ENCODE measurements at regions not wholly inside any gene's neighbourhood (a gene's known extent, or its start where the extent isn't known, plus 50 kb on each side); places are given as distances from the start of the nearest gene placed in this dataset.

DNA sequence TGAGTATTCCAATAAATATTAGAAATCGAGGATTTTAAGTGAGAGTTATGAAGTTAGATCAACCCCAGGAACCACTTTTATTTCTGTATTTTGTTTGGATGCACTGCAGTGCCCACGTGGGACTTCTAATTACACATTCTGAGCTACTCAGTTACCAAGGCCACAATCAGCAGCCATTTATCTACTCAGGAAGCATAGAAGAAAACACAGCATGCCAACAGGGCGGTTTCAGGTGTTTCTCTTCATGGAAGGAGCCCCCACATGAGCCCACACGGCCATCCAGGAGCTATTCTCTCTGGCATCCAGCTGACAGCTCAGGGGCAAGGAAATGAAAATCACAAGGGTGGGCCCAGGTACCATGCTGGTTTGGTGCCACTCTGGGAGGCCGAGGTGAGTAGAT is 266.5 kb upstream of the MKLN1 start:
- H3K79me2 ChIP-seq (ENCODE audit: low read length): peaks cover 88% of the 10 kb centered on the region
- H3K27me3 ChIP-seq (replicated peaks; ENCODE audit: insufficient read depth, low read length): no peaks in the 10 kb centered on the region
- H3K9me2 ChIP-seq (replicated peaks; ENCODE audit: insufficient read depth, low read length): no peaks in the 10 kb centered on the region
- DNase-seq: no peak
- no peak overlapping the region for H3K9ac ChIP-seq (ENCODE audit: low read length)
- H3K9me3 ChIP-seq (replicated peaks; ENCODE audit: insufficient read depth, low read length): no peaks in the 10 kb centered on the region
- no peak overlapping the region for H2AFZ ChIP-seq (ENCODE audit: low read length)
- H4K20me1 ChIP-seq (ENCODE audit: insufficient read depth, low read length): peaks cover 10% of the 10 kb centered on the region
- H3K36me3 ChIP-seq (replicated peaks; ENCODE audit: insufficient read depth, low read length): no peaks in the 10 kb centered on the region
- peaks cover 10% of the 10 kb centered on the region for H3K4me1 ChIP-seq (ENCODE audit: low read length)
- H3K4me3 ChIP-seq (ENCODE audit: low read length): no peak overlapping the region
- TF ChIP-seq, protein P1, sequence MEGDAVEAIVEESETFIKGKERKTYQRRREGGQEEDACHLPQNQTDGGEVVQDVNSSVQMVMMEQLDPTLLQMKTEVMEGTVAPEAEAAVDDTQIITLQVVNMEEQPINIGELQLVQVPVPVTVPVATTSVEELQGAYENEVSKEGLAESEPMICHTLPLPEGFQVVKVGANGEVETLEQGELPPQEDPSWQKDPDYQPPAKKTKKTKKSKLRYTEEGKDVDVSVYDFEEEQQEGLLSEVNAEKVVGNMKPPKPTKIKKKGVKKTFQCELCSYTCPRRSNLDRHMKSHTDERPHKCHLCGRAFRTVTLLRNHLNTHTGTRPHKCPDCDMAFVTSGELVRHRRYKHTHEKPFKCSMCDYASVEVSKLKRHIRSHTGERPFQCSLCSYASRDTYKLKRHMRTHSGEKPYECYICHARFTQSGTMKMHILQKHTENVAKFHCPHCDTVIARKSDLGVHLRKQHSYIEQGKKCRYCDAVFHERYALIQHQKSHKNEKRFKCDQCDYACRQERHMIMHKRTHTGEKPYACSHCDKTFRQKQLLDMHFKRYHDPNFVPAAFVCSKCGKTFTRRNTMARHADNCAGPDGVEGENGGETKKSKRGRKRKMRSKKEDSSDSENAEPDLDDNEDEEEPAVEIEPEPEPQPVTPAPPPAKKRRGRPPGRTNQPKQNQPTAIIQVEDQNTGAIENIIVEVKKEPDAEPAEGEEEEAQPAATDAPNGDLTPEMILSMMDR (IDR thresholded peaks at IDR 0.05; ENCODE audit: low read length): no peak
- no peak for TF ChIP-seq EZH2phosphoT487 (IDR thresholded peaks at IDR 0.05; ENCODE audit: low read length)
- no peak for TF ChIP-seq EZH2 (optimal IDR thresholded peaks at IDR 0.05; ENCODE audit: low read depth, low read length)
- H3K4me2 ChIP-seq (ENCODE audit: low read depth, low read length): no peak overlapping the region
- no peak overlapping the region for H3K27ac ChIP-seq (ENCODE audit: low read length)
- peaks cover 15% of the 10 kb centered on the region for H3F3A ChIP-seq (ENCODE audit: insufficient read depth, low read length)

DNA sequence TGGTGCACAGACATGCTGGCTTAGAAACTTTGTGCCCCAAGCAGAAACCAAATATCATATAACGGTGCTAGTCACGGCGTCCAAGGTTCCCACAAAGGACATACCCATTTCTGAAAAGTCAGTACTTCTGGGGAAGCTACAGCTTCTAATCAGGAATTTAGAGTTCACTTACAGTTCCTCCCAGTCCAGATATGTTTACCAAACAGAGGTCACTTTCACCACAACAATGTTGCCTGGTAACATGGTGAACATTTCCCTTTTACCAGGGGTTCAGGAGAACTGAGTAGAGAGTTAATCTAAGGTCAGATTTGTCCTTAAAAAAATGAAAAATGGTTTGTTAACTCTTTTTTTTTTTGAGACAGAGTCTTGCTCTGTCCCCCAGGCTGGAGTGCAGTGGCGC is 265.9 kb upstream of the MKLN1 start:
- Histone ChIP-seq H3K36me3 (replicated peaks; ENCODE audit: insufficient read depth, low read length) (no peaks in the 10 kb centered on the region), H3K4me2 (ENCODE audit: low read depth, low read length) (no peak overlapping the region)

DNA sequence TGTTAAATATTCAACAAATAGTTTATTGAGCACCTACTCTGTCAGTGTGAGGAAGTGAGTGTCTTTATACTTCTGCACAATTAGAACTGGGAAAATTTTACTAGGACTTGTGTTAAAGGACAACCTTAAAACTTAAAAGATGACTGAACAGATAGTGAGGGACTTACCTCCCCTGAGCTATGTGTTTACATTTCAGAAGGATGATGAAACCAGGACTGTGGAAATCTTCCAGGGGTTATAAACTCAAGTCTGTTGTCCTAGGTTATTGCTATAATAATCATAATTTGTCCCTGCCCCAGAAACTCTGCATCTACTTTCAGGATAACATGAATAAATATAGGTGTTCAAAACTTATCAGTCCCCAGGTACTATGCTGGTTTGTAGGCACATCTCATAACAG is 261.0 kb upstream of the MKLN1 start:
- no peak for TF ChIP-seq EZH2 (optimal IDR thresholded peaks at IDR 0.05; ENCODE audit: low read depth, low read length)
- no peak for TF ChIP-seq EZH2phosphoT487 (IDR thresholded peaks at IDR 0.05; ENCODE audit: low read length)
- TF ChIP-seq, protein P1 (IDR thresholded peaks at IDR 0.05; ENCODE audit: low read length): no peak
- H3K79me2 ChIP-seq (ENCODE audit: low read length): peaks cover 88% of the 10 kb centered on the region
- H3K4me2 ChIP-seq (ENCODE audit: low read depth, low read length): no peak overlapping the region
- H3K9ac ChIP-seq (ENCODE audit: low read length): no peak overlapping the region
- no peak overlapping the region for H3K27ac ChIP-seq (ENCODE audit: low read length)
- H3K9me3 ChIP-seq (replicated peaks; ENCODE audit: insufficient read depth, low read length): no peaks in the 10 kb centered on the region
- DNase-seq: no peak
- no peaks in the 10 kb centered on the region for H3F3A ChIP-seq (ENCODE audit: insufficient read depth, low read length)
- no peak overlapping the region for H2AFZ ChIP-seq (ENCODE audit: low read length)
- H3K4me1 ChIP-seq (ENCODE audit: low read length): no peaks in the 10 kb centered on the region
- H3K27me3 ChIP-seq (replicated peaks; ENCODE audit: insufficient read depth, low read length): no peaks in the 10 kb centered on the region
- H4K20me1 ChIP-seq (ENCODE audit: insufficient read depth, low read length): peaks cover 20% of the 10 kb centered on the region
- H3K4me3 ChIP-seq (ENCODE audit: low read length): no peak overlapping the region
- H3K36me3 ChIP-seq (replicated peaks; ENCODE audit: insufficient read depth, low read length): no peaks in the 10 kb centered on the region
- H3K9me2 ChIP-seq (replicated peaks; ENCODE audit: insufficient read depth, low read length): no peaks in the 10 kb centered on the region

More for the DNA sequence above, 265.9 kb upstream of the MKLN1 start:
- H3K79me2 ChIP-seq (ENCODE audit: low read length): peaks cover 88% of the 10 kb centered on the region
- H2AFZ ChIP-seq (ENCODE audit: low read length): no peak overlapping the region
- H3K4me3 ChIP-seq (ENCODE audit: low read length): no peak overlapping the region
- H3K4me1 ChIP-seq (ENCODE audit: low read length): peaks cover 3% of the 10 kb centered on the region
- H3K9ac ChIP-seq (ENCODE audit: low read length): no peak overlapping the region
- 0 out of 2 replicates have a peak, but pooled peaks cover 8% of the 10 kb centered on the region for H4K20me1 ChIP-seq (ENCODE audit: insufficient read depth, low read length)
- TF ChIP-seq, protein P1 (IDR thresholded peaks at IDR 0.05; ENCODE audit: low read length): no peak
- no peak for TF ChIP-seq EZH2 (optimal IDR thresholded peaks at IDR 0.05; ENCODE audit: low read depth, low read length)
- TF ChIP-seq EZH2phosphoT487 (IDR thresholded peaks at IDR 0.05; ENCODE audit: low read length): no peak
- H3F3A ChIP-seq (ENCODE audit: insufficient read depth, low read length): peaks cover 13% of the 10 kb centered on the region
- no peak for DNase-seq
- H3K27ac ChIP-seq (ENCODE audit: low read length): no peak overlapping the region
- no peaks in the 10 kb centered on the region for H3K27me3 ChIP-seq (replicated peaks; ENCODE audit: insufficient read depth, low read length)
- H3K9me2 ChIP-seq (replicated peaks; ENCODE audit: insufficient read depth, low read length): no peaks in the 10 kb centered on the region
- H3K9me3 ChIP-seq (replicated peaks; ENCODE audit: insufficient read depth, low read length): no peaks in the 10 kb centered on the region
